SU-DHL-6 (cell line): ENCODE measurements at regions not wholly inside any gene's neighbourhood (a gene's known extent, or its start where the extent isn't known, plus 50 kb on each side); places are given as distances from the start of the nearest gene placed in this dataset.

Experiments used
- EZH2phosphoT487 ChIP-seq: fragments of 200-600 bp; sonication (generic), shearing (Covaris generic); conservative IDR thresholded peaks from 2 replicates; pipeline ENCODE4 v1.6.1; 2018; ENCODE audit warnings: mild to moderate bottlenecking, antibody characterized with exemption, low read length, moderate library complexity, mixed read lengths
- TF ChIP-seq, protein P1 (sequence below): fragments of 200-600 bp; sonication (generic); IDR thresholded peaks from one replicate; pipeline ENCODE4 v1.5.1; 2017; ENCODE audit warnings: antibody characterized with exemption, mild to moderate bottlenecking, low read length, moderate library complexity; ENCODE audit not compliant: insufficient read depth, poor library complexity, severe bottlenecking

DNA sequence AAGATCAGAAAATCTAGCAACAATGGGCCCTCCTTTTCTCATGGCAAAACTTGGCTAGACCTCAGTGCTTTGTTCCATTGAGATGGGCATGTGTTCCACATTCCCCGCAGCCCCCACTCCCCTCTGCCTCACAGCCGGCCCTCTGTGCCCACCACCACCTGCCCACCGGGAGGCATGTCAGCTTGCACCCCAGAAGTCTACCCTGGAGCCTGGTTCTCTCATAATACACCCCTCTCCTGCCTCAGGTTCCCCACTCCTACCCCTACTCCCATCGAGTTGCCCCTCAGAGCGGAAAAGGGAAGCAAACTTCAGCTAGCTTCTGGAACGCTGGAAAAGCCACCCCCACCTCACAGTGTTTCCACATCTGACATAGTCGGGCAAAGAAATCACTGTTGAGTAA, 219.0 kb downstream of the ANAPC1 start:
- TF ChIP-seq, protein P1, sequence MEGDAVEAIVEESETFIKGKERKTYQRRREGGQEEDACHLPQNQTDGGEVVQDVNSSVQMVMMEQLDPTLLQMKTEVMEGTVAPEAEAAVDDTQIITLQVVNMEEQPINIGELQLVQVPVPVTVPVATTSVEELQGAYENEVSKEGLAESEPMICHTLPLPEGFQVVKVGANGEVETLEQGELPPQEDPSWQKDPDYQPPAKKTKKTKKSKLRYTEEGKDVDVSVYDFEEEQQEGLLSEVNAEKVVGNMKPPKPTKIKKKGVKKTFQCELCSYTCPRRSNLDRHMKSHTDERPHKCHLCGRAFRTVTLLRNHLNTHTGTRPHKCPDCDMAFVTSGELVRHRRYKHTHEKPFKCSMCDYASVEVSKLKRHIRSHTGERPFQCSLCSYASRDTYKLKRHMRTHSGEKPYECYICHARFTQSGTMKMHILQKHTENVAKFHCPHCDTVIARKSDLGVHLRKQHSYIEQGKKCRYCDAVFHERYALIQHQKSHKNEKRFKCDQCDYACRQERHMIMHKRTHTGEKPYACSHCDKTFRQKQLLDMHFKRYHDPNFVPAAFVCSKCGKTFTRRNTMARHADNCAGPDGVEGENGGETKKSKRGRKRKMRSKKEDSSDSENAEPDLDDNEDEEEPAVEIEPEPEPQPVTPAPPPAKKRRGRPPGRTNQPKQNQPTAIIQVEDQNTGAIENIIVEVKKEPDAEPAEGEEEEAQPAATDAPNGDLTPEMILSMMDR, result no peak
- TF ChIP-seq EZH2phosphoT487, result no peak
